ENCODE measurements at regions not wholly inside any gene's neighbourhood (a gene's known extent, or its start where the extent isn't known, plus 50 kb on each side); places are given as distances from the start of the nearest gene placed in this dataset.

DNA sequence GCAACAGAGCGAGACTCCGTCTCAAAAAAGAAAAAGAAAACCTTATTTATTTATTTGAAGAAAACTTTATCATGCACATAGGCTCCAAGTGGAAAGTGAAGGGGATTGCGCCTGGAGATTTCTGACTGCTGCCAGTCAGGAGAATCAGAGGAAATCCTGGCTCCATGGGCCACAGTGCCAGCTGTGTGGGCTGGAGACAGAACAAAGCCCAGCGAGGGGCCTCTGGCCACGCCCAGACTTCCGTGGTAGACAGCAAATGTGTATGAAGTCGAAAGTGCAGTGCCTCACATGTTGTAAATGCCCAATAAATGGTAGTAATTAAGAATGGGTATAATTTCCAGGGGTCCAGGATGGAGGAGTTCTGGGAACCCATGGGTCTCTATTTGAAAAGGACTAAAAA lies 75.8 kb upstream of the WWC1 start:
- TF ChIP-seq, protein P1, sequence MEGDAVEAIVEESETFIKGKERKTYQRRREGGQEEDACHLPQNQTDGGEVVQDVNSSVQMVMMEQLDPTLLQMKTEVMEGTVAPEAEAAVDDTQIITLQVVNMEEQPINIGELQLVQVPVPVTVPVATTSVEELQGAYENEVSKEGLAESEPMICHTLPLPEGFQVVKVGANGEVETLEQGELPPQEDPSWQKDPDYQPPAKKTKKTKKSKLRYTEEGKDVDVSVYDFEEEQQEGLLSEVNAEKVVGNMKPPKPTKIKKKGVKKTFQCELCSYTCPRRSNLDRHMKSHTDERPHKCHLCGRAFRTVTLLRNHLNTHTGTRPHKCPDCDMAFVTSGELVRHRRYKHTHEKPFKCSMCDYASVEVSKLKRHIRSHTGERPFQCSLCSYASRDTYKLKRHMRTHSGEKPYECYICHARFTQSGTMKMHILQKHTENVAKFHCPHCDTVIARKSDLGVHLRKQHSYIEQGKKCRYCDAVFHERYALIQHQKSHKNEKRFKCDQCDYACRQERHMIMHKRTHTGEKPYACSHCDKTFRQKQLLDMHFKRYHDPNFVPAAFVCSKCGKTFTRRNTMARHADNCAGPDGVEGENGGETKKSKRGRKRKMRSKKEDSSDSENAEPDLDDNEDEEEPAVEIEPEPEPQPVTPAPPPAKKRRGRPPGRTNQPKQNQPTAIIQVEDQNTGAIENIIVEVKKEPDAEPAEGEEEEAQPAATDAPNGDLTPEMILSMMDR (IDR thresholded peaks at IDR 0.05 in 8 of 11, conservative IDR thresholded peaks at IDR 0.05 in 3 of 11) = no peak
- intact Hi-C loops (cut with DNase I; ENCODE audit: low total_unique reads) = no loop called here
- 68 to 76% (median 73%) methylated on average over 7 of the region's 7 CpGs for WGBS, 5 donors
- H3K9me3 ChIP-seq = no peaks in the 10 kb centered on the region
- H3K4me1 ChIP-seq = peaks cover 0 to 8% (median 2%) of the 10 kb centered on the region in 6 donors
- no peaks in the 10 kb centered on the region for H3K36me3 ChIP-seq
- H3K27ac ChIP-seq = no peak overlapping the region
- H3K27me3 ChIP-seq (replicated peaks in 1 of 7) = peaks cover 0 to 6% (median 0%) of the 10 kb centered on the region in 7 donors
- H3K4me3 ChIP-seq = no peak overlapping the region
- no peak for DNase-seq

DNA sequence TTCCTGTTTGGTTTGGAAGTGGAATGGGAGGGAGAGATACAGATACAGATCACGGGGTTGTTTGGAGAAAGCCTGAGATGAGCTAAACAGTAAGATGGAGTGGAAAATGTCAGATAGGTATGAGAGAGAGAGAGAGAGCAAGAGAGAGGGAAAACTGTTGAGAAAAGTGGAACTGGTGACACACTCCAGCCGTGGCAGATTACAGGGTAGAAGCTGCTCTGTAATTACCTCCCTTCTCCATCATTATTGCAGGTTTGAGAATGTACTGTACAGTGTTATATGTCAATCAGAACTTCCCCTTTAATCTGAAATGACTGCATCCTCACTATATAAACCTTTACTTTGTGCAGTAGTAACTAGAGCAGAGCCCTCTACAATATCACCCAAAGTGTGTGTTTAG lies 74.5 kb upstream of the WWC1 start:
- WGBS, 5 donors = 48 to 69% (median 55%) methylated on average over 2 of the region's 2 CpGs
- Histone ChIP-seq H3K4me3 (no peak overlapping the region), H3K9me3 (no peaks in the 10 kb centered on the region), H3K27me3 (replicated peaks in 1 of 7) (peaks cover 0 to 10% (median 0%) of the 10 kb centered on the region in 7 donors), H3K27ac (no peak overlapping the region), H3K4me1 (peaks cover 0 to 8% (median 2%) of the 10 kb centered on the region in 6 donors), H3K36me3 (no peaks in the 10 kb centered on the region)
- DNase-seq = no peak
- intact Hi-C loops (cut with DNase I; ENCODE audit: low total_unique reads) = no loop called here
- TF ChIP-seq POLR2AphosphoS5 (IDR thresholded peaks at IDR 0.05) = no peak
- TF ChIP-seq, protein P1 (IDR thresholded peaks at IDR 0.05 in 8 of 11, conservative IDR thresholded peaks at IDR 0.05 in 3 of 11) = no peak
- TF ChIP-seq POLR2A (IDR thresholded peaks at IDR 0.05) = no peak

DNA sequence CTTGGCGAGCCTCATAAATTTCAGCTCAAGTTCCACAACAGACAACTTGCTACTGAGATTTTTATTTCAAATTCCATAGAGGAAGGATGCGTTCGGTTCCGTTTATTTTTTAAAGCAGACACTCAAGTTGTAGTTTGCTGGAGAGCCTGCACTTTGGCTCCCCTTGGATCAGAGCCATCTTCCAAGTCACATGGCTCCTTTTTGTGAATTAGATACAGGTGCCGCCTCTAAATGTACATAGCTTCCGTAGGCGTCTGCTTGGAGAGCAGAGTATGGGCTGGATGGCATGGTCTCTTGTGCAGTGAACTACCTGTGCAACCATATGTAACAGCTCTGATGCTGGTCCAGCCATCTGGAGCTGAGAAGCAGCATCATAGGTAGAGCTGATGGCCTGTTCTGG lies 73.9 kb upstream of the WWC1 start:
- Histone ChIP-seq H3K4me1 (peaks cover 0 to 8% (median 2%) of the 10 kb centered on the region in 6 donors), H3K36me3 (no peaks in the 10 kb centered on the region), H3K4me3 (no peak overlapping the region), H3K27ac (no peak overlapping the region), H3K27me3 (replicated peaks in 1 of 7) (peaks cover 0 to 15% (median 0%) of the 10 kb centered on the region in 7 donors), H3K9me3 (no peaks in the 10 kb centered on the region)
- intact Hi-C loops (cut with DNase I; ENCODE audit: low total_unique reads) = no loop called here
- 79 to 87% (median 86%) methylated on average over 7 of the region's 7 CpGs for WGBS, 5 donors
- TF ChIP-seq, protein P1 (IDR thresholded peaks at IDR 0.05 in 8 of 11, conservative IDR thresholded peaks at IDR 0.05 in 3 of 11) = no peak
- TF ChIP-seq POLR2AphosphoS5 (IDR thresholded peaks at IDR 0.05) (no peak), POLR2A (IDR thresholded peaks at IDR 0.05) (no peak)
- no peak for DNase-seq

DNA sequence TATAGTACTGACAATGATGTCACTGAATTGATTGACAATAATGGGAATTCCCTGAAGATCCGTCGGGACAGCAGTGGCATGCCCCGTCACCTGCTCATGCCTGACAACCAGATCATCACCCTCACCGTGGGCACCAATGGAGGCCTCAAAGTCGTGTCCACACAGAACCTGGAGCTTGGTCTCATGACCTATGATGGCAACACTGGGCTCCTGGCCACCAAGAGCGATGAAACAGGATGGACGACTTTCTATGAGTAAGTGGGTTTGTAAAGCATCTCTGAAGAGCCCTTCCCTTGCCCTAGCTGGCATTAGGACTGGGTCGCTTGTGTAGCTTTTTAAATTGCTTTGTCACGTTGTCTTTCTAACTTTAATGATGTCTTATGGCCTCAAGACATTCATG lies 72.7 kb upstream of the WWC1 start:
- Histone ChIP-seq H3K27me3 (replicated peaks in 1 of 7) (peaks cover 0 to 27% (median 0%) of the 10 kb centered on the region in 7 donors), H3K4me3 (no peak overlapping the region), H3K4me1 (peaks cover 0 to 8% (median 2%) of the 10 kb centered on the region in 6 donors), H3K27ac (no peak overlapping the region), H3K36me3 (no peaks in the 10 kb centered on the region), H3K9me3 (no peaks in the 10 kb centered on the region)
- 83 to 92% (median 84%) methylated on average over 9 of the region's 9 CpGs for WGBS, 5 donors
- intact Hi-C loops (cut with DNase I; ENCODE audit: low total_unique reads) = no loop called here
- no peak for DNase-seq
- TF ChIP-seq POLR2A (IDR thresholded peaks at IDR 0.05) = no peak
- no peak for TF ChIP-seq POLR2AphosphoS5 (IDR thresholded peaks at IDR 0.05)
- TF ChIP-seq, protein P1 (IDR thresholded peaks at IDR 0.05 in 8 of 11, conservative IDR thresholded peaks at IDR 0.05 in 3 of 11) = no peak
